ENCODE measurements at regions not wholly inside any gene's neighbourhood (a gene's known extent, or its start where the extent isn't known, plus 50 kb on each side); places are given as distances from the start of the nearest gene placed in this dataset.

GRCh38 chr7:157482517-157483087, 145.8 kb downstream of the DNAJB6 start:
- no peak for TF ChIP-seq POU6F1 (CRISPR knock-in tag; IDR thresholded peaks at IDR 0.05; ENCODE audit: borderline replicate concordance, low read depth)
- TF ChIP-seq RARB (CRISPR knock-in tag; IDR thresholded peaks at IDR 0.05), result no peak
- no peak for TF ChIP-seq CSRNP3 (CRISPR knock-in tag; IDR thresholded peaks at IDR 0.05)
- no peak for TF ChIP-seq PATZ1 (CRISPR knock-in tag; IDR thresholded peaks at IDR 0.05; ENCODE audit: borderline replicate concordance)
- TF ChIP-seq ZFP30 (CRISPR knock-in tag; IDR thresholded peaks at IDR 0.05), result no peak
- TF ChIP-seq ESRRG (CRISPR knock-in tag; IDR thresholded peaks at IDR 0.05), result no peak
- no peak for TF ChIP-seq ZNF565 (CRISPR knock-in tag; conservative IDR thresholded peaks at IDR 0.05; ENCODE audit: low read depth)
- no peak for TF ChIP-seq ISL1 (CRISPR knock-in tag; IDR thresholded peaks at IDR 0.05)
